ENCODE measurements at regions not wholly inside any gene's neighbourhood (a gene's known extent, or its start where the extent isn't known, plus 50 kb on each side); places are given as distances from the start of the nearest gene placed in this dataset.

- no peak for DNase-seq (ENCODE audit: low read depth)
- H3K4me3 ChIP-seq (ENCODE audit: low read length): no peak overlapping the region
- TF ChIP-seq CTCF (conservative IDR thresholded peaks at IDR 0.05; ENCODE audit: low read depth, low read length): no peak
Measured at GRCh38 chr6:23140871-23141270, 571.5 kb downstream of the HDGFL1 start.

DNA sequence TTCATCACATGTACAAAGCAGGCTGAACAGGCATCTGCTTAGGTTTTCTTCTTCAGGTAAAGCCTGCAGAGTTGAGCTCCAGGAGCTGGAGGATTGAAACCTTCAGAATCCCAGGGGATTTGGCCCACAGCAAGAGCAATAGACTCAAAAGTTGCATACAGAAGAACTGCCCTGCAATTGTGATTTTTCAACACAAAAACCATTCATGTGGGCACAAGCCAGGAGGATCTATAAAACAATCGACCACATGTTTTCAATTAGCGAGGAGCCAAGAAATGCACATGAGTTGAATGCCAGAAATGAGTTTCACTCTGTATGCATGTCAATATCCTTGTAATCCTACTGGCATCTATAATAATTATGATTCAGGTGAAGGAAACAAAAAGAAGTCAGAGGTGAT lies 576.4 kb downstream of the HDGFL1 start:
- no peak for TF ChIP-seq CTCF (conservative IDR thresholded peaks at IDR 0.05; ENCODE audit: low read depth, low read length)
- H3K4me3 ChIP-seq (ENCODE audit: low read length): no peak overlapping the region
- peak; percentile 4 for DNase-seq (ENCODE audit: low read depth)

- TF ChIP-seq CTCF (conservative IDR thresholded peaks at IDR 0.05; ENCODE audit: low read depth, low read length): no peak
- DNase-seq (ENCODE audit: low read depth): no peak
- no peak overlapping the region for H3K4me3 ChIP-seq (ENCODE audit: low read length)
Measured at GRCh38 chr6:23154159-23154558, 584.8 kb downstream of the HDGFL1 start.

- no peak overlapping the region for H3K4me3 ChIP-seq (ENCODE audit: low read length)
- DNase-seq (ENCODE audit: low read depth): peak; percentile 25
- no peak for TF ChIP-seq CTCF (conservative IDR thresholded peaks at IDR 0.05; ENCODE audit: low read depth, low read length)
Measured at GRCh38 chr6:23170049-23170448, 600.7 kb downstream of the HDGFL1 start.

GRCh38 chr6:23173234-23173633 lies 603.9 kb downstream of the HDGFL1 start:
- H3K4me3 ChIP-seq (ENCODE audit: low read length): no peak overlapping the region
- DNase-seq (ENCODE audit: low read depth): no peak
- no peak for TF ChIP-seq CTCF (conservative IDR thresholded peaks at IDR 0.05; ENCODE audit: low read depth, low read length)

GRCh38 chr6:23174781-23175361 lies 605.5 kb downstream of the HDGFL1 start:
- TF ChIP-seq CTCF (conservative IDR thresholded peaks at IDR 0.05; ENCODE audit: low read depth, low read length): no peak
- no peak overlapping the region for H3K4me3 ChIP-seq (ENCODE audit: low read length)
- peak; percentile 62 for DNase-seq (ENCODE audit: low read depth)

DNA sequence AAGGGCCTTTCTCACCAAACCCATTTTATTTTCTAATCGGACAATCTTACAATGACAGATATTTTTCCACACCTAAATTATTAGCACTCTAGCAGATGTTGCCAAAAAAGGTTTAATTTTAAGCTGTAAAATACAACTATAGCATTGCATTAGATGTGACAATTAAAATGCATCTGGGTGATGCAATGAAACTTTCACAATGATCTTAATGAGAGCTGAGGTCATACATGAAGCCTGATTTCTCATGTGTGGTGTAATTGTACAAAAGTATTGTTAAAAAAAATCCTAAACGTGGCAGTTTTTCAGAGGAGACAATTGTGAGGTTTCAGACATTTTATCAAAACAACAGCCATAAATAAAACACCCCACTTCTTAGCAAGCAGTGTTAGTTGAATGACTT lies 606.0 kb downstream of the HDGFL1 start:
- H3K4me3 ChIP-seq (ENCODE audit: low read length): no peak overlapping the region
- no peak for TF ChIP-seq CTCF (conservative IDR thresholded peaks at IDR 0.05; ENCODE audit: low read depth, low read length)
- DNase-seq (ENCODE audit: low read depth): no peak
